RWPE1 (cell line): ENCODE measurements at regions not wholly inside any gene's neighbourhood (a gene's known extent, or its start where the extent isn't known, plus 50 kb on each side); places are given as distances from the start of the nearest gene placed in this dataset.

ENCODE experiments used
- CTCF ChIA-PET: fragments of 350-600 bp; sonication (Branson Sonifier 250); formaldehyde crosslinking; extraction: SDS; loops from one replicate; lab custom pipeline; 2021; lab: Yijun Ruan, JAX
- POLR2A ChIA-PET: fragments of 400-600 bp; formaldehyde crosslinking; extraction: SDS; loops from one replicate; lab custom pipeline; 2020; ENCODE audit warnings: antibody characterized with exemption; ENCODE audit not compliant: low non-redundant PET; lab: Yijun Ruan, JAX
- DNase-seq: peaks from one replicate; pipeline ENCODE4 v3.0.0; 2012; ENCODE audit warnings: low spot score
- H3K27ac ChIP-seq: fragments of 450-650 bp; 2 replicates; pipeline ENCODE4 v1.5.1; 2017
- TF ChIP-seq, protein P1 (sequence below): fragments of 450-650 bp; conservative IDR thresholded peaks from 2 replicates; pipeline ENCODE4 v1.5.1; 2017; ENCODE audit warnings: low read depth, mild to moderate bottlenecking

DNA sequence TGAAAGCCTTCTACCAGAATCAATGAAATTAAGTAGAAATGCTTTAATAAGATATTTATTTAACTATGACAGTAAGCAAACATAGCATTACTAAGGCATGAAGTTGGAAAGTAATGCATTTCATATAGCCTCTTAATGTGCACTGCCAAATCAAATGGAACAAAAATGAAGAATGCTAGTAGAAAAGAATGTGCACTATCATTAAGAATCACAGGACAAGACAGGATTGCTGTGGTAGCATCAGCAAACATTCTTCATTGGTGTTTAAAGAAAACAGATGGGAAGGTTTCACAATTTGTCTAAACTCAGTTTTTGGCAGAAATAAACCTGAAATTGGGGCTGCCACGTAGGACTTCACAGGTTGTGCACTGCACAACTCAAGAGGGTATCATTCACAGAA lies 168.9 kb downstream of the CNTN3 start:
- ChIA-PET CTCF (no interaction called here), POLR2A (no interaction called here)
- no peak for DNase-seq
- TF ChIP-seq, protein P1, sequence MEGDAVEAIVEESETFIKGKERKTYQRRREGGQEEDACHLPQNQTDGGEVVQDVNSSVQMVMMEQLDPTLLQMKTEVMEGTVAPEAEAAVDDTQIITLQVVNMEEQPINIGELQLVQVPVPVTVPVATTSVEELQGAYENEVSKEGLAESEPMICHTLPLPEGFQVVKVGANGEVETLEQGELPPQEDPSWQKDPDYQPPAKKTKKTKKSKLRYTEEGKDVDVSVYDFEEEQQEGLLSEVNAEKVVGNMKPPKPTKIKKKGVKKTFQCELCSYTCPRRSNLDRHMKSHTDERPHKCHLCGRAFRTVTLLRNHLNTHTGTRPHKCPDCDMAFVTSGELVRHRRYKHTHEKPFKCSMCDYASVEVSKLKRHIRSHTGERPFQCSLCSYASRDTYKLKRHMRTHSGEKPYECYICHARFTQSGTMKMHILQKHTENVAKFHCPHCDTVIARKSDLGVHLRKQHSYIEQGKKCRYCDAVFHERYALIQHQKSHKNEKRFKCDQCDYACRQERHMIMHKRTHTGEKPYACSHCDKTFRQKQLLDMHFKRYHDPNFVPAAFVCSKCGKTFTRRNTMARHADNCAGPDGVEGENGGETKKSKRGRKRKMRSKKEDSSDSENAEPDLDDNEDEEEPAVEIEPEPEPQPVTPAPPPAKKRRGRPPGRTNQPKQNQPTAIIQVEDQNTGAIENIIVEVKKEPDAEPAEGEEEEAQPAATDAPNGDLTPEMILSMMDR: no peak
- H3K27ac ChIP-seq: no peak overlapping the region

DNA sequence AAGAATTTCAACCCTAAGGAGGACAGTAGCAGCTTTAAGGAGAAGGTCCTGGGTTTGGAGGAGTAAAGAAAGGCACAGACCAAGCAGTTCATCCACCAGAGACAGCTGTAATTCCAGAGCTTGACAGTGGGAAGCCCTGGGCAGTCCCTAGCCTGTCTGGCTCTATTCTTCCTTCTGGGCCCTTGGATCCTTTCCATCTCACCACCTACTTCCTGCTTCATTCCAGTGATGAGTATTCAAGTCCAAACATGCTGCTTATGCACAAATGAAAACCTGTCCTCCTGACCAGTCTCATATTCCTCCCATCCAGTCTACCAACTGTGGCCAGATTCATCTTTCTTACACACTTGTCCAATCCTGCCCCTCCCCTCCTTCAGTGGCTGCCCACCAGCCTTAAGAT lies 171.4 kb downstream of the CNTN3 start:
- TF ChIP-seq, protein P1: no peak
- CTCF ChIA-PET: no interaction called here
- POLR2A ChIA-PET: interaction anchor here (0.6 kb wide), 1 partner anchor 19 kb away, joined by 3 read pairs; no protein-coding TSS in a partner anchor
- peak; percentile 26 for DNase-seq
- H3K27ac ChIP-seq: no peak overlapping the region

DNA sequence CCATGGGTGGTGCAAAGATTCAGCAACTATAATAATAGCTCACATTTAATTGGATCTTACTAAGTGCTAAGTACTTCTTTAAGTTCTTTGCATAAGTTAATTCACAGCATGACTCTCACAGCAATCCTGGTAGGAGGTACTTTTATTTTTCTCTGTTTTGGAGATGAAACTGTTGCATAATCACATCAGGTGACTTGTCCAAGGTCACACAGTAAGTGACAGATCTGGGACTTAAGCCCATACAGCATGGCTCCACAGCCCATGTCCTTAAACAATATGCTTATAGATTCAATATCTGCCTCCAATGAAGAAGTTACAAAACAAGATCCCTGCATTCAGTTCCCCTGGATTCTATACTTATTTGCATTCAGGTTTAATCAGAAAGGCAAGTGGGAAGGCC lies 171.8 kb downstream of the CNTN3 start:
- DNase-seq: no peak
- POLR2A ChIA-PET: interaction anchor here (0.6 kb wide), 1 partner anchor 20 kb away, joined by 3 read pairs; no protein-coding TSS in a partner anchor

DNA sequence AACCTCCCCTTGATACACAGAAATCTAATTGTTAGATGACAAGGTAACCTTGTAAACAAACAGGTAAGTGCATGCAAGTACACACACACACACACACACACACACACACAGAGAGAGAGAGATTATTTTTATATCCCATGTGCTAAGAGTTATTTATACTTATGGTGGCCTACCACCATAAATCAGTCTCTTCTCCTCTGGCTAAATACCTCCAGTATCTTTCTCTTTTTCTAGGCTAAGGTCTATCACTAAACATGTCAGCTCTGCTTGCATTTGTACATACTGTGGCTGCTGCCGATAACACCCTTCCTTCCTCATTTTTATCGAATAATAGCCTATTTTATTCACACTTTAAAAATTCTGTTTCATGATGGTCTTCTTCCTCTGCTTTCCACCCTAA lies 172.4 kb downstream of the CNTN3 start:
- DNase-seq: no peak
- ChIA-PET POLR2A (no interaction called here), CTCF (no interaction called here)
- H3K27ac ChIP-seq: no peak overlapping the region
- TF ChIP-seq, protein P1: no peak

More for the DNA sequence above, 171.8 kb downstream of the CNTN3 start:
- TF ChIP-seq, protein P1: no peak
- no peak overlapping the region for H3K27ac ChIP-seq
- CTCF ChIA-PET: no interaction called here

DNA sequence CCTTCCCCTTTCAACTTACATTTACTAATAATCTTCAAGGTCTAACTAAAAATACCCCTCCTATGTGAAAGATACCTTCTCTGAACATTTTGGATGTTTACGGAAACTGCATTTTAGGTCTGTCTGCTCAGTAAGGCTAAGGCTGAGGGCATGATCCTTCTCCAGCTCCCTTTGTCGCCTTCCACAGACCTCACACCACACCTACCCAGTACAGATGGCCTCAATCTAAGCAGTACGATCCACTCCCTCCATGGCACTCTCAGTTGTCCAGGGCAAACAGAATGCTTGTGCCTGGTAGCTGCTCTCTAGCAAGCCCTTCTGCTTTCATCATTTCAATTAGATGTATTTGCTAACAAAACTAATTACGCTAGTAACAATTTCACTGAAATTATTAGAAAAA lies 178.3 kb downstream of the CNTN3 start:
- TF ChIP-seq, protein P1: no peak
- CTCF ChIA-PET: no interaction called here
- POLR2A ChIA-PET: no interaction called here
- no peak for DNase-seq
- H3K27ac ChIP-seq: no peak overlapping the region

DNA sequence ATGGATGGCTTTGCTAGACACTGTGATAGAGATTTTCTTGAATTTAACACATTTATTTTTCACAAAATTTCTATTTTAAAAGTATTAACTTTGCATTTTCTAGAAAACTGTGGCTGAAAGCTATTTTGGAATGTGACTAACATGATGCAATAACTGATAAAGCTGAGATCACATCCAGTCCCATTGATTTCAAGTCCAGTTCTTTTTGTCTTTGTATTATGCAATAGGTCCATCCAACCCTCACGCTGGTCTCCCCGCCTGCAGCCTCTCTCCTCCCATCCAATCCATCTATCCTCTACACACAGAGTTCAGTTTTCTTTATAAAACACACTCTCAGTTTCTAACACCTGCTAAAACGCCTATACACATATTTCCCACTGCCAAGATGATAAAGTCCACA lies 178.8 kb downstream of the CNTN3 start:
- DNase-seq: no peak
- CTCF ChIA-PET: no interaction called here
- POLR2A ChIA-PET: no interaction called here
- TF ChIP-seq, protein P1: no peak
- no peak overlapping the region for H3K27ac ChIP-seq
